ENCODE measurements at regions not wholly inside any gene's neighbourhood (a gene's known extent, or its start where the extent isn't known, plus 50 kb on each side); places are given as distances from the start of the nearest gene placed in this dataset.

DNA sequence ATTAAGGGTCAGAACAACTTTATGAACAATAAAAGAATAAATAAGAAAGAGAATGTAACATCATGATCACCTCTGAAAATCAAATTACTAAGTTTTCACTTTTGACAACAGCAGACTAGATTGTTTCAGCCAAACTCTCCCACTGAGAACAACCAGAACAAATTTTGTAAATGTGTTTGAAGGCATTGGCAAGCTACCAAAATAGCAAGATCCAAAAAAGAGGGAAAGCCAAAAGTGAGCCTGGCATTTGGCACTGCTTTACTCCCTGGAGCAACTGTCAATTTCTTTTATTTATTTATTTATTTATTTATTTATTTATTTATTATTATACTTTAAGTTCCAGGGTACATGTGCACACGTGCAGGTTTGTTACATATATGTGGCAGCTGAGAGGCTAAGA is 67.2 kb downstream of the CFAP44 start:
- TF ChIP-seq, protein P1, sequence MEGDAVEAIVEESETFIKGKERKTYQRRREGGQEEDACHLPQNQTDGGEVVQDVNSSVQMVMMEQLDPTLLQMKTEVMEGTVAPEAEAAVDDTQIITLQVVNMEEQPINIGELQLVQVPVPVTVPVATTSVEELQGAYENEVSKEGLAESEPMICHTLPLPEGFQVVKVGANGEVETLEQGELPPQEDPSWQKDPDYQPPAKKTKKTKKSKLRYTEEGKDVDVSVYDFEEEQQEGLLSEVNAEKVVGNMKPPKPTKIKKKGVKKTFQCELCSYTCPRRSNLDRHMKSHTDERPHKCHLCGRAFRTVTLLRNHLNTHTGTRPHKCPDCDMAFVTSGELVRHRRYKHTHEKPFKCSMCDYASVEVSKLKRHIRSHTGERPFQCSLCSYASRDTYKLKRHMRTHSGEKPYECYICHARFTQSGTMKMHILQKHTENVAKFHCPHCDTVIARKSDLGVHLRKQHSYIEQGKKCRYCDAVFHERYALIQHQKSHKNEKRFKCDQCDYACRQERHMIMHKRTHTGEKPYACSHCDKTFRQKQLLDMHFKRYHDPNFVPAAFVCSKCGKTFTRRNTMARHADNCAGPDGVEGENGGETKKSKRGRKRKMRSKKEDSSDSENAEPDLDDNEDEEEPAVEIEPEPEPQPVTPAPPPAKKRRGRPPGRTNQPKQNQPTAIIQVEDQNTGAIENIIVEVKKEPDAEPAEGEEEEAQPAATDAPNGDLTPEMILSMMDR (IDR thresholded peaks at IDR 0.05; ENCODE audit: low read depth, low read length), result no peak
- no peak for TF ChIP-seq EZH2phosphoT487 (IDR thresholded peaks at IDR 0.05; ENCODE audit: low read depth)
